Activated CD8-positive, alpha-beta T cell treated with anti-CD3 and anti-CD28 coated beads for 36 hours (primary cell): ENCODE measurements at regions not wholly inside any gene's neighbourhood (a gene's known extent, or its start where the extent isn't known, plus 50 kb on each side); places are given as distances from the start of the nearest gene placed in this dataset.
A peak's percentile ranks its signal among the peaks of the same experiment; 100 is the strongest.

ENCODE experiments used
- ATAC-seq: fragments of 200-7000 bp; cut with Tn5 transposase; one replicate; pipeline ENCODE4 v1.10.0; 2021; ENCODE audit warnings: mild to moderate bottlenecking, moderate library complexity
- CTCF ChIA-PET: fragments of 350-600 bp; sonication (Branson Sonifier 250); formaldehyde crosslinking; loops from one replicate; lab custom pipeline; 2021; ENCODE audit warnings: antibody characterized with exemption; lab: Charles Lee
- POLR2A ChIA-PET: fragments of 350-600 bp; sonication (Branson Sonifier 250); formaldehyde crosslinking; loops from one replicate; lab custom pipeline; 2021; ENCODE audit warnings: antibody characterized with exemption; lab: Charles Lee
- DNase-seq: peaks from one replicate; pipeline ENCODE4 v3.0.0-alpha.2; 2020
- H3K27ac Mint-ChIP-seq: one replicate; pipeline ENCODE4 v1.8.0; 2021; ENCODE audit warnings: mild to moderate bottlenecking, mixed read lengths
- H3K27me3 Mint-ChIP-seq: one replicate; pipeline ENCODE4 v1.8.0; 2021; ENCODE audit warnings: mixed read lengths
- H3K36me3 Mint-ChIP-seq: one replicate; pipeline ENCODE4 v1.8.0; 2021; ENCODE audit warnings: low read depth, mixed read lengths
- H3K4me1 Mint-ChIP-seq: one replicate; pipeline ENCODE4 v1.8.0; 2021; ENCODE audit warnings: low read depth, mixed read lengths
- H3K4me3 Mint-ChIP-seq: one replicate; pipeline ENCODE4 v1.8.0; 2021; ENCODE audit warnings: mild to moderate bottlenecking, moderate library complexity, mixed read lengths
- H3K9me3 Mint-ChIP-seq: one replicate; pipeline ENCODE4 v1.8.0; 2021; ENCODE audit warnings: mixed read lengths
- intact Hi-C: fragments of 100-400 bp; cut with micrococcal nuclease; formaldehyde crosslinking; loops from one replicate; pipeline ENCODE4 v1.10.0; 2022
- TF ChIP-seq, protein P1 (sequence below): fragments of 200-600 bp; IDR thresholded peaks from one replicate; pipeline ENCODE4 v1.8.0; 2022; ENCODE audit warnings: antibody characterized with exemption, mild to moderate bottlenecking

DNA sequence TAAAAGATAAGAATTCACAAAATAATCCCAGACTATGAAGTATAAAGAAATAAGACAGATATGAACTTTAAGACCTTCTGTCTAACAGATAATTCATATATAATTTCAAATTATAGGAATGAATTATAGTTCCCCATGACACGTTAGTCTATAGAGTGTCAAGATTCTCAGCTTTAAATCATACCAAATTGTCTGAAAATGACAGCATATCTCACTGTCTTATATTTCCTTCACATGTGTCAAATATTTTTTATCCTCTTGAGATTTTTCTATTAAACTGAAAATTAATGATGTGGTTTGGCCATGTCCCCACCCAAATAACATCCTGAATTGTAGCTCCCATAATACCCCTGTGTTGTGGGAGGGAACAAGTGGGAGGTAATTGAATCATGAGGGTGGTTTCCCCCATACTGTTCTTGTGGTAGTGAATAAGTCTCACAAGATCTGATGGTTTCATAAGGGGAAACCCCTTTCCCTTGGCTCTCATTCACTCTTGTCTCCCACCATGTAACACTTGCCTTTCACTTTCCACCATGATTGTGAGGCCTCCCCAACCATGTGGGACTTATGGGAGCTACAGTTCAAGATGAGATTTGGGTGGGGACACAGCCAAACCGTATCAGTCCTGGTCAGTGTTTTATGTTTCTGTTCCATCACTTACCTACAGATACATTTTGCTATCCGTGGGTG, 825.3 kb upstream of the GJE1 start:
- Mint-ChIP-seq H3K36me3 (no peaks in the 10 kb centered on the region), H3K9me3 (peaks cover 5% of the 10 kb centered on the region), H3K4me1 (peaks cover 12% of the 10 kb centered on the region), H3K4me3 (no peak overlapping the region), H3K27me3 (peaks cover 4% of the 10 kb centered on the region), H3K27ac (peak overlapping the region; percentile 34)
- ATAC-seq (peak; percentile 85), DNase-seq (peak; percentile 46)
- CTCF ChIA-PET, result interaction anchor here (0.9 kb wide), 1 partner anchor 256 kb away, joined by 4 read pairs; no protein-coding TSS in a partner anchor
- intact Hi-C loops, result loop anchor here (5.0 kb wide), 1 partner anchor 255 kb away; no protein-coding TSS in a partner anchor
- TF ChIP-seq, protein P1, sequence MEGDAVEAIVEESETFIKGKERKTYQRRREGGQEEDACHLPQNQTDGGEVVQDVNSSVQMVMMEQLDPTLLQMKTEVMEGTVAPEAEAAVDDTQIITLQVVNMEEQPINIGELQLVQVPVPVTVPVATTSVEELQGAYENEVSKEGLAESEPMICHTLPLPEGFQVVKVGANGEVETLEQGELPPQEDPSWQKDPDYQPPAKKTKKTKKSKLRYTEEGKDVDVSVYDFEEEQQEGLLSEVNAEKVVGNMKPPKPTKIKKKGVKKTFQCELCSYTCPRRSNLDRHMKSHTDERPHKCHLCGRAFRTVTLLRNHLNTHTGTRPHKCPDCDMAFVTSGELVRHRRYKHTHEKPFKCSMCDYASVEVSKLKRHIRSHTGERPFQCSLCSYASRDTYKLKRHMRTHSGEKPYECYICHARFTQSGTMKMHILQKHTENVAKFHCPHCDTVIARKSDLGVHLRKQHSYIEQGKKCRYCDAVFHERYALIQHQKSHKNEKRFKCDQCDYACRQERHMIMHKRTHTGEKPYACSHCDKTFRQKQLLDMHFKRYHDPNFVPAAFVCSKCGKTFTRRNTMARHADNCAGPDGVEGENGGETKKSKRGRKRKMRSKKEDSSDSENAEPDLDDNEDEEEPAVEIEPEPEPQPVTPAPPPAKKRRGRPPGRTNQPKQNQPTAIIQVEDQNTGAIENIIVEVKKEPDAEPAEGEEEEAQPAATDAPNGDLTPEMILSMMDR, result no peak
- POLR2A ChIA-PET, result no interaction called here

- Mint-ChIP-seq H3K36me3 (no peaks in the 10 kb centered on the region), H3K4me1 (peaks cover 5% of the 10 kb centered on the region), H3K4me3 (no peak overlapping the region), H3K27me3 (peaks cover 4% of the 10 kb centered on the region), H3K9me3 (peaks cover 5% of the 10 kb centered on the region), H3K27ac (no peak overlapping the region)
- intact Hi-C loops, result no loop called here
- DNase-seq (no peak), ATAC-seq (no peak)
- ChIA-PET POLR2A (no interaction called here), CTCF (no interaction called here)
- TF ChIP-seq, protein P1, result no peak
These were observed 828.8 kb upstream of the GJE1 start for GRCh38 chr6:141303907-141304306.

GRCh38 chr6:141301779-141302178, 830.9 kb upstream of the GJE1 start:
- no peaks in the 10 kb centered on the region for H3K9me3 Mint-ChIP-seq
- H3K27ac Mint-ChIP-seq, result no peak overlapping the region
- H3K4me3 Mint-ChIP-seq, result no peak overlapping the region
- no peaks in the 10 kb centered on the region for H3K4me1 Mint-ChIP-seq
- CTCF ChIA-PET, result no interaction called here
- TF ChIP-seq, protein P1, result no peak
- no peaks in the 10 kb centered on the region for H3K36me3 Mint-ChIP-seq
- H3K27me3 Mint-ChIP-seq, result peaks cover 4% of the 10 kb centered on the region
- POLR2A ChIA-PET, result no interaction called here
- intact Hi-C loops, result no loop called here
- no peak for ATAC-seq
- DNase-seq, result no peak

GRCh38 chr6:141290941-141291721, 841.6 kb upstream of the GJE1 start:
- no peak for DNase-seq
- no peaks in the 10 kb centered on the region for H3K36me3 Mint-ChIP-seq
- peaks cover 4% of the 10 kb centered on the region for H3K9me3 Mint-ChIP-seq
- ATAC-seq, result no peak
- no peak overlapping the region for H3K4me3 Mint-ChIP-seq
- H3K27ac Mint-ChIP-seq, result no peak overlapping the region
- TF ChIP-seq, protein P1, result no peak
- CTCF ChIA-PET, result no interaction called here
- POLR2A ChIA-PET, result interaction anchor here (0.6 kb wide), 1 partner anchor 454 kb away, joined by 3 read pairs; no protein-coding TSS in a partner anchor
- intact Hi-C loops, result no loop called here
- no peaks in the 10 kb centered on the region for H3K27me3 Mint-ChIP-seq
- no peaks in the 10 kb centered on the region for H3K4me1 Mint-ChIP-seq

DNA sequence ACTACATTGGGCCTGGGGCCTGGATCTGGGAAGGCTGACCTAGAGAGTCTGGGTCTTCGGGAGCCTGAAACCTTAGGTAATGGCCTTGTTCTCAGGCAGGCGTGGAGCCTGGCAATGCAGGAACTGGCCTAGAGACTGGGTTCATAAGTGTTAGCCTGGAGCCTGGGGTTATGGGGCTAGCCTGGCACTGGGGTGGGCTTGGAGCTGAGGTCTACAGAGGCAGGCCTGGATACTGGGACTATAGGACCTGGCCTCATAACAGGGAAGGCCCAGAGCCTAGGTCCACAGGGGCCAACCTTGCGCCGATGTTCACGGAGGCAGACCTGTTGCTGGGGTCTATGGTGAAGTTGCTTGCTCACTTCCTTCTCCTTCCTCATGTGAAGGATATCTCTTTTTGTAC, 843.8 kb upstream of the GJE1 start:
- ATAC-seq, result no peak
- TF ChIP-seq, protein P1, result no peak
- Mint-ChIP-seq H3K9me3 (peaks cover 4% of the 10 kb centered on the region), H3K4me3 (no peak overlapping the region), H3K4me1 (no peaks in the 10 kb centered on the region), H3K27me3 (no peaks in the 10 kb centered on the region), H3K27ac (no peak overlapping the region), H3K36me3 (no peaks in the 10 kb centered on the region)
- ChIA-PET CTCF (interaction anchor here (1.2 kb wide), 1 partner anchor 9 kb away, joined by 3 read pairs; no protein-coding TSS in a partner anchor), POLR2A (no interaction called here)
- intact Hi-C loops, result no loop called here
- DNase-seq, result no peak
